Fibroblast of skin of left biceps (primary cell): ENCODE measurements at regions not wholly inside any gene's neighbourhood (a gene's known extent, or its start where the extent isn't known, plus 50 kb on each side); places are given as distances from the start of the nearest gene placed in this dataset.

Source experiments
- DNase-seq, 2 experiments: peaks; one replicate each; pipeline ENCODE4 v3.0.0-alpha.2; 2013; ENCODE audit warnings: low read depth in 2 of 2

- DNase-seq, result no peak
Measured at GRCh38 chr12:45627407-45628069, 102.0 kb upstream of the ARID2 start.

GRCh38 chr12:45629292-45629691 is 100.2 kb upstream of the ARID2 start:
- no peak for DNase-seq

GRCh38 chr12:45633733-45634132 is 95.8 kb upstream of the ARID2 start:
- DNase-seq, result no peak

- DNase-seq, result no peak
Measured at GRCh38 chr12:45634273-45634917, 95.1 kb upstream of the ARID2 start.

- DNase-seq, result no peak
Measured at GRCh38 chr12:45637242-45637641, 92.3 kb upstream of the ARID2 start.

- peak; percentile 66 to 67 for DNase-seq
Measured at GRCh38 chr12:45637706-45638105, 91.8 kb upstream of the ARID2 start.

- no peak for DNase-seq
Measured at GRCh38 chr12:45638386-45638785, 91.1 kb upstream of the ARID2 start.

GRCh38 chr12:45644541-45644940 is 85.0 kb upstream of the ARID2 start:
- peak in 1 of 2 experiments; percentile 3 for DNase-seq

GRCh38 chr12:45646851-45647581 is 82.5 kb upstream of the ARID2 start:
- no peak for DNase-seq

- no peak for DNase-seq
Measured at GRCh38 chr12:45648070-45648469, 81.4 kb upstream of the ARID2 start.

- no peak for DNase-seq
Measured at GRCh38 chr12:45651029-45651428, 78.5 kb upstream of the ARID2 start.

- DNase-seq, result no peak
Measured at GRCh38 chr12:45654002-45654665, 75.4 kb upstream of the ARID2 start.

- no peak for DNase-seq
Measured at GRCh38 chr12:45655186-45655585, 74.3 kb upstream of the ARID2 start.

GRCh38 chr12:45655743-45656142 is 73.8 kb upstream of the ARID2 start:
- no peak for DNase-seq

GRCh38 chr12:45658020-45658419 is 71.5 kb upstream of the ARID2 start:
- DNase-seq, result no peak

GRCh38 chr12:45660330-45660729 is 69.2 kb upstream of the ARID2 start:
- DNase-seq, result peak in 1 of 2 experiments; percentile 10

GRCh38 chr12:45663455-45663854 is 66.1 kb upstream of the ARID2 start:
- no peak for DNase-seq

- DNase-seq, result no peak
Measured at GRCh38 chr12:45665941-45666340, 63.6 kb upstream of the ARID2 start.

- DNase-seq, result no peak
Measured at GRCh38 chr12:45666396-45666795, 63.1 kb upstream of the ARID2 start.

GRCh38 chr12:45666816-45667215 is 62.7 kb upstream of the ARID2 start:
- DNase-seq, result no peak

- no peak for DNase-seq
Measured at GRCh38 chr12:45667761-45668160, 61.7 kb upstream of the ARID2 start.

- DNase-seq, result no peak
Measured at GRCh38 chr12:45668641-45669040, 60.9 kb upstream of the ARID2 start.
